PC-9 (cell line): ENCODE measurements at regions not wholly inside any gene's neighbourhood (a gene's known extent, or its start where the extent isn't known, plus 50 kb on each side); places are given as distances from the start of the nearest gene placed in this dataset.

Experiments
- EZH2 ChIP-seq: fragments of 200-600 bp; sonication (generic); IDR thresholded peaks from 2 replicates; pipeline ENCODE4 v1.8.0; 2017; ENCODE audit warnings: antibody characterized with exemption, low read depth
- TF ChIP-seq, protein P1 (sequence below): fragments of 200-600 bp; sonication (generic); conservative IDR thresholded peaks from 2 replicates; pipeline ENCODE4 v1.6.1; 2017; ENCODE audit warnings: mixed run types, antibody characterized with exemption, mild to moderate bottlenecking, moderate library complexity

DNA sequence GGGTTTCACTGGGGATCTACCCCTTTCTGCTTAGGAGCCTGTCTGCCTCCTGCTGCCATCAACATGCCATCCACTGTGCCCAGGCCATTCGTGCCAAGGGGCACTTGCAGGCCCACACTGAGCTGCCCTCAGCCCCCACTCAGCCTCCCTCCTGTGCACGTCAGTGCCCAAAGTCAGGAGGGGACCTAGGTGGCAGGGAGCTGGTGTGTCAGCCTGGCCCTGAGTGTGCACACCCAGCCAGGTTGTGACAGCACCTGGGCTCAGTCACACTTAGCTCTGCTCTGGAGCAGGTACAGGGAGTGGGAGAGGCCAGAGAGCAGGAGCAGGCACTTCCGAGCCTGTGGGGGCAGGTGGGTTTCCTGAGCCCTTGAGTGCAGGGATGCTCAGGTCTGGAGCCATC is 63.6 kb upstream of the SYNCRIP start:
- TF ChIP-seq, protein P1, sequence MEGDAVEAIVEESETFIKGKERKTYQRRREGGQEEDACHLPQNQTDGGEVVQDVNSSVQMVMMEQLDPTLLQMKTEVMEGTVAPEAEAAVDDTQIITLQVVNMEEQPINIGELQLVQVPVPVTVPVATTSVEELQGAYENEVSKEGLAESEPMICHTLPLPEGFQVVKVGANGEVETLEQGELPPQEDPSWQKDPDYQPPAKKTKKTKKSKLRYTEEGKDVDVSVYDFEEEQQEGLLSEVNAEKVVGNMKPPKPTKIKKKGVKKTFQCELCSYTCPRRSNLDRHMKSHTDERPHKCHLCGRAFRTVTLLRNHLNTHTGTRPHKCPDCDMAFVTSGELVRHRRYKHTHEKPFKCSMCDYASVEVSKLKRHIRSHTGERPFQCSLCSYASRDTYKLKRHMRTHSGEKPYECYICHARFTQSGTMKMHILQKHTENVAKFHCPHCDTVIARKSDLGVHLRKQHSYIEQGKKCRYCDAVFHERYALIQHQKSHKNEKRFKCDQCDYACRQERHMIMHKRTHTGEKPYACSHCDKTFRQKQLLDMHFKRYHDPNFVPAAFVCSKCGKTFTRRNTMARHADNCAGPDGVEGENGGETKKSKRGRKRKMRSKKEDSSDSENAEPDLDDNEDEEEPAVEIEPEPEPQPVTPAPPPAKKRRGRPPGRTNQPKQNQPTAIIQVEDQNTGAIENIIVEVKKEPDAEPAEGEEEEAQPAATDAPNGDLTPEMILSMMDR, result no peak
- TF ChIP-seq EZH2, result no peak
